MCF 10A (cell line): ENCODE measurements at regions not wholly inside any gene's neighbourhood (a gene's known extent, or its start where the extent isn't known, plus 50 kb on each side); places are given as distances from the start of the nearest gene placed in this dataset.
A peak's percentile ranks its signal among the peaks of the same experiment; 100 is the strongest.

Experiments used
- BruUV-seq: library from RNA; stranded (reverse); fragments of 400-500 nt; replicated peaks from 2 replicates; lab custom pipeline; 2021; lab: Mats Ljungman, UMichigan
- CTCF ChIA-PET: fragments of 300-600 bp; sonication (Branson Sonifier 250); formaldehyde crosslinking; extraction: SDS; loops from one replicate; lab custom pipeline; 2021; ENCODE audit warnings: antibody characterized with exemption, inconsistent platforms; lab: Yijun Ruan, JAX
- POLR2A ChIA-PET: fragments of 300-600, 350-650 bp; sonication (Branson Sonifier 250); formaldehyde crosslinking; extraction: SDS; loops from one replicate; lab custom pipeline; 2020; ENCODE audit warnings: antibody characterized with exemption, inconsistent platforms; lab: Yijun Ruan, JAX
- DNase-seq: peaks from one replicate; pipeline ENCODE4 v3.0.0-alpha.2; 2018; ENCODE audit not compliant: unreplicated experiment
- H3K27ac Mint-ChIP-seq: one replicate; pipeline ENCODE4 v1.8.0; 2022; ENCODE audit warnings: mild to moderate bottlenecking, low read depth, mixed read lengths; ENCODE audit not compliant: unreplicated experiment
- H3K27me3 Mint-ChIP-seq: one replicate; pipeline ENCODE4 v1.8.0; 2022; ENCODE audit warnings: mixed read lengths; ENCODE audit not compliant: insufficient read depth, unreplicated experiment
- H3K36me3 Mint-ChIP-seq: one replicate; pipeline ENCODE4 v1.8.0; 2022; ENCODE audit warnings: mild to moderate bottlenecking, moderate library complexity, mixed read lengths; ENCODE audit not compliant: insufficient read depth, unreplicated experiment
- H3K4me1 Mint-ChIP-seq: one replicate; pipeline ENCODE4 v1.8.0; 2022; ENCODE audit warnings: mixed read lengths; ENCODE audit not compliant: insufficient read depth, unreplicated experiment
- H3K4me3 Mint-ChIP-seq: one replicate; pipeline ENCODE4 v1.8.0; 2022; ENCODE audit warnings: mild to moderate bottlenecking, moderate library complexity, mixed read lengths; ENCODE audit not compliant: unreplicated experiment
- H3K9me3 Mint-ChIP-seq: one replicate; pipeline ENCODE4 v1.8.0; 2022; ENCODE audit warnings: mixed read lengths; ENCODE audit not compliant: unreplicated experiment
- CTCF ChIP-seq: fragments of 200-600 bp; IDR thresholded peaks from one replicate; pipeline ENCODE4 v1.8.0; 2022; ENCODE audit warnings: antibody characterized with exemption, mild to moderate bottlenecking; ENCODE audit not compliant: unreplicated experiment
- intact Hi-C: fragments of 100-400 bp; cut with micrococcal nuclease; formaldehyde crosslinking; loops from 2 replicates; pipeline ENCODE4 v1.14.1; 2022

- Mint-ChIP-seq H3K4me1 (no peaks in the 10 kb centered on the region), H3K9me3 (no peaks in the 10 kb centered on the region), H3K4me3 (no peak overlapping the region), H3K36me3 (peaks cover 6% of the 10 kb centered on the region), H3K27ac (no peak overlapping the region), H3K27me3 (no peaks in the 10 kb centered on the region)
- POLR2A ChIA-PET, result no interaction called here
- DNase-seq, result peak; percentile 14
- intact Hi-C loops, result no loop called here
- no TSS peak for BruUV-seq
- no peak for TF ChIP-seq CTCF
- CTCF ChIA-PET, result no interaction called here
Observed at GRCh38 chrX:139120760-139121159, 409.2 kb upstream of the FGF13 start.

GRCh38 chrX:139113708-139114107 is 402.2 kb upstream of the FGF13 start:
- BruUV-seq, result no TSS peak
- TF ChIP-seq CTCF, result no peak
- peak; percentile 41 for DNase-seq
- no peaks in the 10 kb centered on the region for H3K27me3 Mint-ChIP-seq
- intact Hi-C loops, result no loop called here
- CTCF ChIA-PET, result no interaction called here
- no peak overlapping the region for H3K27ac Mint-ChIP-seq
- H3K4me3 Mint-ChIP-seq, result no peak overlapping the region
- H3K4me1 Mint-ChIP-seq, result no peaks in the 10 kb centered on the region
- POLR2A ChIA-PET, result no interaction called here
- H3K36me3 Mint-ChIP-seq, result no peaks in the 10 kb centered on the region
- H3K9me3 Mint-ChIP-seq, result peaks cover 16% of the 10 kb centered on the region

DNA sequence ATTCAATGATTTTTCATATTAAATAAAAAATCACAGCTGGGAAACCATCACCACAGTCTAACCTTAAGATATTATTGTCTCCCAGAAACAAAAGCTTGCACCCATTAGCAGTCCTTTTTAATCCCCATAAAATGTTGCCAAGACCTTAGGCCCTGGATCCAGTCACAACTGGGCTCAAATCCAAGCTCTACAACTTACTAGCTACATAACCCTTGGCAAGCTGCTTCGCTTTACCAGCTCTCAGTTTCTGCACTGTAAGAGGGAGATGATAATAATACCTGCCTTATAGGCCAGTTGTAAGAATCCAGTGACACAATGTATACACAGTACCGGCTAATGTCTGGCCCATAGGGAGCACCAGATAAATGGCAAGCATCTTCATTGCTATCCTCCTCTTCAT is 400.9 kb upstream of the FGF13 start:
- intact Hi-C loops, result no loop called here
- ChIA-PET POLR2A (no interaction called here), CTCF (interaction anchor here (0.7 kb wide), 1 partner anchor 218 kb away, joined by 3 read pairs; no protein-coding TSS in a partner anchor)
- TF ChIP-seq CTCF, result no peak
- Mint-ChIP-seq H3K9me3 (peaks cover 20% of the 10 kb centered on the region), H3K4me3 (no peak overlapping the region), H3K27me3 (no peaks in the 10 kb centered on the region), H3K4me1 (no peaks in the 10 kb centered on the region), H3K36me3 (no peaks in the 10 kb centered on the region), H3K27ac (no peak overlapping the region)
- peak; percentile 75 for DNase-seq
- BruUV-seq, result no TSS peak

GRCh38 chrX:139106069-139106468 is 394.6 kb upstream of the FGF13 start:
- CTCF ChIA-PET, result no interaction called here
- intact Hi-C loops, result no loop called here
- Mint-ChIP-seq H3K27ac (no peak overlapping the region), H3K4me3 (no peak overlapping the region), H3K4me1 (peaks cover 6% of the 10 kb centered on the region), H3K27me3 (no peaks in the 10 kb centered on the region), H3K36me3 (no peaks in the 10 kb centered on the region), H3K9me3 (peaks cover 27% of the 10 kb centered on the region)
- BruUV-seq, result no TSS peak
- no peak for TF ChIP-seq CTCF
- POLR2A ChIA-PET, result interaction anchor here (1.4 kb wide), 1 partner anchor 11 kb away, joined by 4 read pairs; no protein-coding TSS in a partner anchor
- peak; percentile 51 for DNase-seq
